ENCODE measurements at regions not wholly inside any gene's neighbourhood (a gene's known extent, or its start where the extent isn't known, plus 50 kb on each side); places are given as distances from the start of the nearest gene placed in this dataset.

- TF ChIP-seq POLR2A (IDR thresholded peaks at IDR 0.05) (no peak), CTCF (IDR thresholded peaks at IDR 0.05 in 4 of 5, conservative IDR thresholded peaks at IDR 0.05 in 1 of 5) (no peak)
These were observed 791.3 kb downstream of the PLCL1 start for GRCh38 chr2:198595721-198596120.

Measured in gastrocnemius medialis (tissue), 4 donors.